GM19438 (cell line): ENCODE measurements at regions not wholly inside any gene's neighbourhood (a gene's known extent, or its start where the extent isn't known, plus 50 kb on each side); places are given as distances from the start of the nearest gene placed in this dataset.

Experiments
- ATAC-seq: cut with Tn5 transposase; IDR thresholded peaks from one replicate; pipeline ENCODE4 v1.9.1; 2021; ENCODE audit warnings: low read depth; ENCODE audit not compliant: unreplicated experiment

- no peak for ATAC-seq
Observed at GRCh38 chr10:35749230-35749629, 107.1 kb upstream of the FZD8 start.

GRCh38 chr10:35745617-35746403 lies 103.7 kb upstream of the FZD8 start:
- ATAC-seq: no peak

- ATAC-seq: no peak
Observed at GRCh38 chr10:35743851-35744250, 101.8 kb upstream of the FZD8 start.

- ATAC-seq: no peak
Observed at GRCh38 chr10:35743351-35743750, 101.3 kb upstream of the FZD8 start.

- ATAC-seq: no peak
Observed at GRCh38 chr10:35739998-35740397, 97.9 kb upstream of the FZD8 start.

GRCh38 chr10:35735412-35735811 lies 93.3 kb upstream of the FZD8 start:
- no peak for ATAC-seq

- ATAC-seq: no peak
Observed at GRCh38 chr10:35731828-35732227, 89.7 kb upstream of the FZD8 start.

GRCh38 chr10:35728341-35728740 lies 86.2 kb upstream of the FZD8 start:
- no peak for ATAC-seq

GRCh38 chr10:35726846-35727245 lies 84.8 kb upstream of the FZD8 start:
- no peak for ATAC-seq

GRCh38 chr10:35723992-35724391 lies 81.9 kb upstream of the FZD8 start:
- no peak for ATAC-seq

- no peak for ATAC-seq
Observed at GRCh38 chr10:35723059-35723458, 81.0 kb upstream of the FZD8 start.

GRCh38 chr10:35722636-35723035 lies 80.5 kb upstream of the FZD8 start:
- ATAC-seq: no peak

- no peak for ATAC-seq
Observed at GRCh38 chr10:35722226-35722625, 80.1 kb upstream of the FZD8 start.

GRCh38 chr10:35720366-35720765 lies 78.3 kb upstream of the FZD8 start:
- ATAC-seq: no peak

- ATAC-seq: no peak
Observed at GRCh38 chr10:35716776-35717175, 74.7 kb upstream of the FZD8 start.

GRCh38 chr10:35712486-35712885 lies 70.4 kb upstream of the FZD8 start:
- no peak for ATAC-seq

GRCh38 chr10:35711615-35712411 lies 69.7 kb upstream of the FZD8 start:
- ATAC-seq: no peak

- no peak for ATAC-seq
Observed at GRCh38 chr10:35707642-35708425, 65.7 kb upstream of the FZD8 start.

GRCh38 chr10:35706959-35707358 lies 64.9 kb upstream of the FZD8 start:
- no peak for ATAC-seq

- no peak for ATAC-seq
Observed at GRCh38 chr10:35705671-35706070, 63.6 kb upstream of the FZD8 start.

GRCh38 chr10:35705051-35705450 lies 63.0 kb upstream of the FZD8 start:
- ATAC-seq: no peak
